ENCODE measurements at regions not wholly inside any gene's neighbourhood (a gene's known extent, or its start where the extent isn't known, plus 50 kb on each side); places are given as distances from the start of the nearest gene placed in this dataset.

GRCh38 chr6:88321306-88321705, 155.2 kb upstream of the CNR1 start:
- TF ChIP-seq CTCF (IDR thresholded peaks at IDR 0.05) (no peak), POLR2A (IDR thresholded peaks at IDR 0.05) (no peak)

All from Peyer's patch (tissue), 4 donors.